ENCODE measurements at regions not wholly inside any gene's neighbourhood (a gene's known extent, or its start where the extent isn't known, plus 50 kb on each side); places are given as distances from the start of the nearest gene placed in this dataset.

- no peak for DNase-seq
Observed at GRCh38 chr5:6926491-6927038, 213.3 kb downstream of the TENT4A start.

- peak; percentile 81 for DNase-seq
Observed at GRCh38 chr5:6936031-6936430, 222.8 kb downstream of the TENT4A start.

- peak; percentile 94 for DNase-seq
Observed at GRCh38 chr5:6937677-6938076, 224.4 kb downstream of the TENT4A start.

GRCh38 chr5:6941631-6942030 is 228.4 kb downstream of the TENT4A start:
- DNase-seq, result no peak

- DNase-seq, result no peak
Observed at GRCh38 chr5:6943197-6944112, 230.2 kb downstream of the TENT4A start.

- DNase-seq, result no peak
Observed at GRCh38 chr5:6948562-6948961, 235.3 kb downstream of the TENT4A start.

GRCh38 chr5:6949230-6949629 is 236.0 kb downstream of the TENT4A start:
- no peak for DNase-seq

- DNase-seq, result no peak
Observed at GRCh38 chr5:6950250-6950649, 237.0 kb downstream of the TENT4A start.

- no peak for DNase-seq
Observed at GRCh38 chr5:6950860-6951259, 237.6 kb downstream of the TENT4A start.

- no peak for DNase-seq
Observed at GRCh38 chr5:6961123-6961522, 247.9 kb downstream of the TENT4A start.

GRCh38 chr5:6961837-6962635 is 248.8 kb downstream of the TENT4A start:
- DNase-seq, result peak; percentile 98

- DNase-seq, result no peak
Observed at GRCh38 chr5:6976971-6977370, 263.7 kb downstream of the TENT4A start.

- DNase-seq, result no peak
Observed at GRCh38 chr5:6979061-6979460, 265.8 kb downstream of the TENT4A start.

- DNase-seq, result no peak
Observed at GRCh38 chr5:6989230-6989629, 276.0 kb downstream of the TENT4A start.

- no peak for DNase-seq
Observed at GRCh38 chr5:6994097-6994496, 280.9 kb downstream of the TENT4A start.

- no peak for DNase-seq
Observed at GRCh38 chr5:6995115-6995514, 281.9 kb downstream of the TENT4A start.

GRCh38 chr5:7000310-7000709 is 287.1 kb downstream of the TENT4A start:
- no peak for DNase-seq

GRCh38 chr5:7010591-7010990 is 297.4 kb downstream of the TENT4A start:
- no peak for DNase-seq

GRCh38 chr5:7012057-7012456 is 298.8 kb downstream of the TENT4A start:
- DNase-seq, result no peak

GRCh38 chr5:7014611-7015010 is 301.4 kb downstream of the TENT4A start:
- DNase-seq, result no peak

- peak; percentile 32 for DNase-seq
Observed at GRCh38 chr5:7015586-7016256, 302.5 kb downstream of the TENT4A start.

GRCh38 chr5:7016999-7017747 is 303.9 kb downstream of the TENT4A start:
- DNase-seq, result peak; percentile 97

Measured in NCI-H1694 treated with DMSO at 0.1 percent for 48 hours (cell line).